Nephron (organoid): ENCODE measurements at regions not wholly inside any gene's neighbourhood (a gene's known extent, or its start where the extent isn't known, plus 50 kb on each side); places are given as distances from the start of the nearest gene placed in this dataset.

Experiments used
- H3K27ac Mint-ChIP-seq, 3 experiments: 2 replicates each; pipeline ENCODE4 v1.8.0; 2020; ENCODE audit warnings: mixed read lengths in 3 of 3, mild to moderate bottlenecking in 2 of 3, moderate library complexity in 1 of 3
- H3K27me3 Mint-ChIP-seq: 2 replicates; pipeline ENCODE4 v1.8.0; 2021; ENCODE audit warnings: low read depth, mild to moderate bottlenecking, moderate library complexity, mixed read lengths
- H3K36me3 Mint-ChIP-seq: 2 replicates; pipeline ENCODE4 v1.8.0; 2020; ENCODE audit warnings: low read depth, mixed read lengths
- H3K4me1 Mint-ChIP-seq: 2 replicates; pipeline ENCODE4 v1.8.0; 2020; ENCODE audit warnings: mixed read lengths
- H3K4me3 Mint-ChIP-seq, 3 experiments: 2 replicates each; pipeline ENCODE4 v1.8.0; 2020; ENCODE audit warnings: mild to moderate bottlenecking in 3 of 3, mixed read lengths in 3 of 3, moderate library complexity in 2 of 3
- H3K9me3 Mint-ChIP-seq: 2 replicates; pipeline ENCODE4 v1.8.0; 2020; ENCODE audit warnings: mixed read lengths
- CTCF ChIP-seq, 3 experiments: fragments of 200-600 bp; sonication (generic); IDR thresholded peaks; one replicate each; pipeline ENCODE4 v1.5.0; 2021; ENCODE audit warnings: antibody characterized with exemption in 3 of 3; ENCODE audit not compliant: unreplicated experiment in 3 of 3

DNA sequence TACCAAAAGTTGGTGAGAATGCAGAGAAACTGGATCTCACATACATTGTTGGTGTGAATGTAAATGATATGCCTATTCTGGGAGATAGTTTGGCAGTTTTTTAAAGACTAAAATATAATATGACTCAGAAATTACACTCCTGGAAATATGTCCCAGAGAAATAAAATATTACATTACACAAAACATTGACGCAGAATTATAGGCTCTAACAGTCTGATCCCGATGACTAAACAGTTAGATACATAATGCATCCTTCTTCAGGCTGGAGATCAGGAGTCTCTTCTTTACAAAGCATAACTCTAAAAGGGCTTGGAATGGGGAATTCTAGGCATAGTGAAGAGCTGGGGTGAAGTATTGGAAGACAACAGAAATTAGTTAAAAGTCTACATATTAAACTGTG lies 586.2 kb upstream of the NECTIN3 start:
- Mint-ChIP-seq H3K36me3 (peaks cover 4% of the 10 kb centered on the region), H3K4me3 (no peak overlapping the region), H3K4me1 (peaks cover 3% of the 10 kb centered on the region), H3K9me3 (peaks cover 47% of the 10 kb centered on the region), H3K27me3 (no peaks in the 10 kb centered on the region), H3K27ac (no peak overlapping the region)
- TF ChIP-seq CTCF (IDR thresholded peaks at IDR 0.05; ENCODE audit: unreplicated experiment in 3 of 3) = no peak

GRCh38 chr3:110487840-110488239 lies 583.8 kb upstream of the NECTIN3 start:
- Mint-ChIP-seq H3K4me3 (no peak overlapping the region), H3K4me1 (peaks cover 1% of the 10 kb centered on the region), H3K9me3 (peaks cover 31% of the 10 kb centered on the region), H3K27me3 (no peaks in the 10 kb centered on the region), H3K27ac (no peak overlapping the region), H3K36me3 (peaks cover 4% of the 10 kb centered on the region)
- no peak for TF ChIP-seq CTCF (IDR thresholded peaks at IDR 0.05; ENCODE audit: unreplicated experiment in 3 of 3)

DNA sequence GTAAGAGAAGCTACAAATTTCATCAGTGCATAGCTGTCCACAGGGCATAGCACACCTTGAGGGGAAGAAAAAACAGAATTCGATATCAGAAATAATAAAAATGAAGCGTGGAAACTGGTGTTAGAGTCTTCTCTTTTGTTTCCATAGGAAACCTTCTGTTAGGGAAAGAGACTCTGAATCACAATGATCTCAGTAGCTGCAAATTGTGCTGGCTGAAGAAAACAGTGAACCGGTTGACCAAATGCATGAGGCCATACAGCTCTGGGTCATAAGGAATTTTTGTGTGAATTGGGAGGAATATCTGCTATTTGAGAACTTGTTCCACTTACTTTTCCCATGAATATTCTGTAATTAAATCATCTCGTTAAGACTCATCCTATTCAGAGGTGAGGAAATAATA lies 580.2 kb upstream of the NECTIN3 start:
- TF ChIP-seq CTCF (IDR thresholded peaks at IDR 0.05; ENCODE audit: unreplicated experiment in 3 of 3) = no peak
- Mint-ChIP-seq H3K27ac (no peak overlapping the region), H3K9me3 (peaks cover 15% of the 10 kb centered on the region), H3K4me3 (no peak overlapping the region), H3K4me1 (peaks cover 15% of the 10 kb centered on the region), H3K27me3 (peaks cover 4% of the 10 kb centered on the region), H3K36me3 (peaks cover 4% of the 10 kb centered on the region)

DNA sequence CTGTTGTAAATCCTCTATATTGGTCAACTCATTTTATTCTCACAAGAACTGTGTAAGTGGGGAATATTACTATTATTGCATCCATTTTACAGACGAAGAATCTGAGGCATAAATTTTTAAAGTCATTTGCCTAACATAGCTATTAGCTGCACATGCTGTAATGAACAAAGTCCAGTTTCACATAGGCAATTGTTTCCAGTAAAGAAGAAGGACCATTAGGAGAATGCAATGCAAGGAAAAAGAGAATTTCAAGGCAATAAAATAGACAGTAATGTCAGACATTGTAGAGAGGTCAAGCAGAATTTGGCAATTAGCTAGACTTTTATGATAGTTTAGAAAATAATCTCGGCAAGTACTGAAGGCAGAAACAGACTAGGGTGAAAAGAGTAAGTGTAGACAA lies 578.7 kb upstream of the NECTIN3 start:
- peaks cover 1% of the 10 kb centered on the region for H3K36me3 Mint-ChIP-seq
- no peak overlapping the region for H3K4me3 Mint-ChIP-seq
- H3K4me1 Mint-ChIP-seq = peaks cover 24% of the 10 kb centered on the region
- H3K27ac Mint-ChIP-seq = no peak overlapping the region
- H3K27me3 Mint-ChIP-seq = peaks cover 9% of the 10 kb centered on the region
- TF ChIP-seq CTCF (IDR thresholded peaks at IDR 0.05; ENCODE audit: unreplicated experiment in 3 of 3) = no peak
- H3K9me3 Mint-ChIP-seq = peaks cover 8% of the 10 kb centered on the region

- no peak for TF ChIP-seq CTCF (IDR thresholded peaks at IDR 0.05; ENCODE audit: unreplicated experiment in 3 of 3)
- H3K36me3 Mint-ChIP-seq = no peaks in the 10 kb centered on the region
- no peak overlapping the region for H3K27ac Mint-ChIP-seq
- peaks cover 6% of the 10 kb centered on the region for H3K9me3 Mint-ChIP-seq
- no peak overlapping the region for H3K4me3 Mint-ChIP-seq
- peaks cover 24% of the 10 kb centered on the region for H3K4me1 Mint-ChIP-seq
- H3K27me3 Mint-ChIP-seq = peaks cover 9% of the 10 kb centered on the region
Measured at GRCh38 chr3:110493438-110494092, 578.1 kb upstream of the NECTIN3 start.

GRCh38 chr3:110494093-110494490 lies 577.5 kb upstream of the NECTIN3 start:
- Mint-ChIP-seq H3K27ac (no peak overlapping the region), H3K4me1 (peaks cover 24% of the 10 kb centered on the region), H3K36me3 (no peaks in the 10 kb centered on the region), H3K27me3 (peaks cover 9% of the 10 kb centered on the region), H3K4me3 (no peak overlapping the region), H3K9me3 (peaks cover 8% of the 10 kb centered on the region)
- TF ChIP-seq CTCF (IDR thresholded peaks at IDR 0.05; ENCODE audit: unreplicated experiment in 3 of 3) = no peak
